Testis (tissue), 2 donors: ENCODE measurements at regions not wholly inside any gene's neighbourhood (a gene's known extent, or its start where the extent isn't known, plus 50 kb on each side); places are given as distances from the start of the nearest gene placed in this dataset.

Source experiments
- DNase-seq: peaks from one replicate; pipeline ENCODE4 v3.0.0-alpha.2; 2019
- H3K27ac ChIP-seq, 2 donors: fragments of 200-600 bp; sonication (generic); one replicate each; pipeline ENCODE4 v1.5.1; 2019
- H3K27me3 ChIP-seq: fragments of 200-600 bp; sonication (generic); one replicate; pipeline ENCODE4 v1.5.1; 2019
- H3K36me3 ChIP-seq: fragments of 200-600 bp; sonication (generic); one replicate; pipeline ENCODE4 v1.5.1; 2017; ENCODE audit warnings: low read depth; ENCODE audit errors: missing control alignments
- H3K4me1 ChIP-seq: fragments of 200-600 bp; sonication (generic); one replicate; pipeline ENCODE4 v1.5.1; 2019
- H3K4me3 ChIP-seq, 2 donors: fragments of 200-600 bp; sonication (generic); one replicate each; pipeline ENCODE4 v1.5.1; 2017 to 2019
- H3K9me3 ChIP-seq: fragments of 200-600 bp; sonication (generic); one replicate; pipeline ENCODE4 v1.5.1; 2017
- POLR2A ChIP-seq: fragments of 450-650 bp; IDR thresholded peaks from one replicate; pipeline ENCODE4 v1.6.1; 2017; ENCODE audit warnings: antibody characterized with exemption, mild to moderate bottlenecking, moderate library complexity
- WGBS, 2 donors: methylation state at CpG; one replicate each; pipeline ENCODE4 v1.1.5; 2018; 5-methylcytosine and 5-hydroxymethylcytosine counted together
- intact Hi-C: fragments of 100-400 bp; cut with DNase I; formaldehyde crosslinking; loops from one replicate; pipeline ENCODE4 v1.15.1; 2023; ENCODE audit warnings: low total_unique reads
- TF ChIP-seq, protein P1 (sequence below), 3 experiments: fragments of 450-650 bp in 2 of 3; fragments of 200-600 bp in 1 of 3; sonication (generic) in 1 of 3; IDR thresholded peaks; one replicate each; pipeline ENCODE4 v1.5.1; 2016 to 2019; ENCODE audit warnings: antibody characterized with exemption in 3 of 3, mild to moderate bottlenecking in 2 of 3, moderate library complexity in 1 of 3

DNA sequence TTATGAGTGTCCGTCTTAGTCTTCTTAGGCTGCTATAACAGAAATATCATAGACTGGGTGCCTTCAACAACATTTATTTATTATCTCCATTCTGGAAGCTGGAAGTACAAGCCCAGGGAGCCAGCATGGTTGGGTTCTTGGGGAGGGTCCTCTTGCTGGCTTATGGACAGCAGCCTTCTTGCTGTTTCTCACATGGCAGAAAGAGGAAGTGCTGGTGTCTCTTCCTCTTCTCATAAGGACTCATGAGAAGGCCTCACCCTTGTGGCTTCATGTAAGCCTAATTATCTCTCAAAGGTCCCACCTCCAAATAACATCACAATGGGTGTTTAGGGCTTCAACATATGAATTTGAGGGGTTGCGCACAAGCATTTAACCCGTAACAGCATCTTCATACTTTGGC lies 207.0 kb upstream of the COX10 start:
- no peaks in the 10 kb centered on the region for H3K4me1 ChIP-seq
- no peaks in the 10 kb centered on the region for H3K27me3 ChIP-seq
- H3K36me3 ChIP-seq, result no peaks in the 10 kb centered on the region
- no peaks in the 10 kb centered on the region for H3K9me3 ChIP-seq
- no peak for DNase-seq
- no peak overlapping the region for H3K4me3 ChIP-seq
- intact Hi-C loops, result no loop called here
- 97 to 98% methylated on average over 3 of the region's 3 CpGs for WGBS, 2 donors
- TF ChIP-seq, protein P1, sequence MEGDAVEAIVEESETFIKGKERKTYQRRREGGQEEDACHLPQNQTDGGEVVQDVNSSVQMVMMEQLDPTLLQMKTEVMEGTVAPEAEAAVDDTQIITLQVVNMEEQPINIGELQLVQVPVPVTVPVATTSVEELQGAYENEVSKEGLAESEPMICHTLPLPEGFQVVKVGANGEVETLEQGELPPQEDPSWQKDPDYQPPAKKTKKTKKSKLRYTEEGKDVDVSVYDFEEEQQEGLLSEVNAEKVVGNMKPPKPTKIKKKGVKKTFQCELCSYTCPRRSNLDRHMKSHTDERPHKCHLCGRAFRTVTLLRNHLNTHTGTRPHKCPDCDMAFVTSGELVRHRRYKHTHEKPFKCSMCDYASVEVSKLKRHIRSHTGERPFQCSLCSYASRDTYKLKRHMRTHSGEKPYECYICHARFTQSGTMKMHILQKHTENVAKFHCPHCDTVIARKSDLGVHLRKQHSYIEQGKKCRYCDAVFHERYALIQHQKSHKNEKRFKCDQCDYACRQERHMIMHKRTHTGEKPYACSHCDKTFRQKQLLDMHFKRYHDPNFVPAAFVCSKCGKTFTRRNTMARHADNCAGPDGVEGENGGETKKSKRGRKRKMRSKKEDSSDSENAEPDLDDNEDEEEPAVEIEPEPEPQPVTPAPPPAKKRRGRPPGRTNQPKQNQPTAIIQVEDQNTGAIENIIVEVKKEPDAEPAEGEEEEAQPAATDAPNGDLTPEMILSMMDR (IDR thresholded peaks at IDR 0.05), result no peak
- no peak for TF ChIP-seq POLR2A
- H3K27ac ChIP-seq, result no peak overlapping the region

DNA sequence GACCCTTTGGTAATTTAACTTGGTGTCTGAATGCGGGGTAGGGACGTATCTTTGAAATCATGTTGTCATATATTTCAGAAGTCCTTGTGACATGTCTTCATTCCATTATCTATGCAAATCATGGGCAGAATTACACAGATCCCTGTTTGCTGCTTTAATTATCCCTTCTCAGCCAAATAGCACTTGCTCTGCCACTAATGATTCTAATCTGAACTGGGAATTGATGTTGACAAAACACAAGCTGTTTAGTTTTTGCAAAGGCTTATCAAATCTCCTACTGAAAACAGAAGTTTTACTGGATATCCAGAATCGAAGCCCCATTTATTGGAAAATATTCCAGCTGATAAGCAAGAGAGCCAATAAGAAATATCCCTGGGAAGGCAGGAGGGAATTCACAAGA lies 205.9 kb upstream of the COX10 start:
- Histone ChIP-seq H3K27me3 (no peaks in the 10 kb centered on the region), H3K36me3 (no peaks in the 10 kb centered on the region), H3K4me3 (no peak overlapping the region), H3K9me3 (no peaks in the 10 kb centered on the region), H3K4me1 (no peaks in the 10 kb centered on the region), H3K27ac (no peak overlapping the region)
- TF ChIP-seq, protein P1 (IDR thresholded peaks at IDR 0.05), result no peak
- TF ChIP-seq POLR2A, result no peak
- no peak for DNase-seq
- WGBS, 2 donors, result 83 to 85% methylated on average over 3 of the region's 3 CpGs
- intact Hi-C loops, result no loop called here

GRCh38 chr17:13864521-13864920 lies 204.8 kb upstream of the COX10 start:
- no peak for DNase-seq
- H3K4me3 ChIP-seq, result no peak overlapping the region
- TF ChIP-seq, protein P1 (IDR thresholded peaks at IDR 0.05), result no peak
- no peak for TF ChIP-seq POLR2A
- intact Hi-C loops, result no loop called here
- 80 to 83% methylated on average over 3 of the region's 3 CpGs for WGBS, 2 donors
- H3K9me3 ChIP-seq, result no peaks in the 10 kb centered on the region
- H3K27ac ChIP-seq, result no peak overlapping the region
- no peaks in the 10 kb centered on the region for H3K27me3 ChIP-seq
- no peaks in the 10 kb centered on the region for H3K4me1 ChIP-seq
- H3K36me3 ChIP-seq, result no peaks in the 10 kb centered on the region

DNA sequence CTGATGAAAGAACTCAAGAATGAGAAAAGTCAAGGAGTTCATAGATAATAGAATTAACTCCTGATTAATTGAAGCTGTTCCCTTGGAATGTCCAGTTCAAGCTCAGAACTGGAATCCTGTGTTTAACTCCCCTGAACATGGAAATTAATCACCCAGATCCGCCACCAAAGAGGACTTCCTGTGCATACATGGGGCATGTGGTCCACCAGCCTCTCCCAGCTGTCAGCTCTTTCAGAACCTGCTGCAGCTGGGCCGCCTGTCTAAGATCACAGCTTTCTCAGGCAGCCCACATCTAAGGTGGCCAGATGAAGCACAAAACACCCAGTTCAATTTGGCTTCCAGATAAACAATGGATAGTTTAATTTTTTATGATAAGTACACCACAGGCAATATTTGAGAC lies 203.7 kb upstream of the COX10 start:
- intact Hi-C loops, result no loop called here
- Histone ChIP-seq H3K4me1 (no peaks in the 10 kb centered on the region), H3K27me3 (no peaks in the 10 kb centered on the region), H3K27ac (no peak overlapping the region), H3K4me3 (no peak overlapping the region), H3K9me3 (no peaks in the 10 kb centered on the region), H3K36me3 (no peaks in the 10 kb centered on the region)
- no peak for DNase-seq
- 71 to 79% methylated on average over 1 to 2 of the region's 2 CpGs for WGBS, 2 donors
- TF ChIP-seq POLR2A, result no peak
- TF ChIP-seq, protein P1 (IDR thresholded peaks at IDR 0.05), result no peak

DNA sequence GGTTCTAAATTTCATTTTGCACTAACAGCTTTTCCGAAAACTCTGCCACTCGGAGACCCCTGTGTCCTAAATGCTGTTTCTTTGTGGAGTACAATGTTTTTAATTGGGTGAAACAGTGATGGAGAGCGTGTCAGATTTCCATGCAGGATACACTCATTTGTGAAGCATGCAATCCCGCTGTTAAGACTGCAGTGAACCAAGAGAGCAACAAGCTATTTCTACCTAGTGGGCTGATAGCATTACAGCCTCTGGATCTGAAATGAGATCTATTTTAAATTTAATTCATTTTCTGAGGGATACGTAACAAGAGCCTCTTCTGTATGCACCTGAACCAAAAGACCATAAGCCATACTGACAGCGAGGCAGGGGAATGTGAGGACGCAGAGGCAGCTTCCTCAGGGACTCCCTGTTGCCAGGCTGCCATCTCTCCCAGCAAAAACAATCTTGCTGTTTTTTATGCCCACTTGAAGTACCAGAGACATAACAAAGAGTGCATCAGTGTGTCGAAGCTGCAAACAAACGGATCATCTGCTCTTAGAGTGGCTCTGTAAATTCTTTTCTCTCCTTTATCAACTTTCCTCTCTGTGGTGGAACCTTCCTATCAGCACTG lies 199.9 kb upstream of the COX10 start:
- H3K36me3 ChIP-seq, result no peaks in the 10 kb centered on the region
- no peaks in the 10 kb centered on the region for H3K9me3 ChIP-seq
- TF ChIP-seq POLR2A, result no peak
- TF ChIP-seq, protein P1 (IDR thresholded peaks at IDR 0.05), result no peak
- no peaks in the 10 kb centered on the region for H3K27me3 ChIP-seq
- intact Hi-C loops, result no loop called here
- DNase-seq, result no peak
- H3K4me1 ChIP-seq, result no peaks in the 10 kb centered on the region
- 81 to 86% methylated on average over 9 of the region's 9 CpGs for WGBS, 2 donors
- no peak overlapping the region for H3K27ac ChIP-seq
- H3K4me3 ChIP-seq, result no peak overlapping the region
